MCF 10A (cell line): ENCODE measurements at regions not wholly inside any gene's neighbourhood (a gene's known extent, or its start where the extent isn't known, plus 50 kb on each side); places are given as distances from the start of the nearest gene placed in this dataset.

ENCODE experiments used
- BruUV-seq: library from RNA; stranded (reverse); fragments of 400-500 nt; replicated peaks from 2 replicates; lab custom pipeline; 2021; lab: Mats Ljungman, UMichigan
- CTCF ChIA-PET: fragments of 300-600 bp; sonication (Branson Sonifier 250); formaldehyde crosslinking; extraction: SDS; loops from one replicate; lab custom pipeline; 2021; ENCODE audit warnings: antibody characterized with exemption, inconsistent platforms; lab: Yijun Ruan, JAX
- POLR2A ChIA-PET: fragments of 300-600, 350-650 bp; sonication (Branson Sonifier 250); formaldehyde crosslinking; extraction: SDS; loops from one replicate; lab custom pipeline; 2020; ENCODE audit warnings: antibody characterized with exemption, inconsistent platforms; lab: Yijun Ruan, JAX
- DNase-seq: peaks from one replicate; pipeline ENCODE4 v3.0.0-alpha.2; 2018; ENCODE audit not compliant: unreplicated experiment
- H3K27ac Mint-ChIP-seq: one replicate; pipeline ENCODE4 v1.8.0; 2022; ENCODE audit warnings: mild to moderate bottlenecking, low read depth, mixed read lengths; ENCODE audit not compliant: unreplicated experiment
- H3K27me3 Mint-ChIP-seq: one replicate; pipeline ENCODE4 v1.8.0; 2022; ENCODE audit warnings: mixed read lengths; ENCODE audit not compliant: insufficient read depth, unreplicated experiment
- H3K36me3 Mint-ChIP-seq: one replicate; pipeline ENCODE4 v1.8.0; 2022; ENCODE audit warnings: mild to moderate bottlenecking, moderate library complexity, mixed read lengths; ENCODE audit not compliant: insufficient read depth, unreplicated experiment
- H3K4me1 Mint-ChIP-seq: one replicate; pipeline ENCODE4 v1.8.0; 2022; ENCODE audit warnings: mixed read lengths; ENCODE audit not compliant: insufficient read depth, unreplicated experiment
- H3K4me3 Mint-ChIP-seq: one replicate; pipeline ENCODE4 v1.8.0; 2022; ENCODE audit warnings: mild to moderate bottlenecking, moderate library complexity, mixed read lengths; ENCODE audit not compliant: unreplicated experiment
- H3K9me3 Mint-ChIP-seq: one replicate; pipeline ENCODE4 v1.8.0; 2022; ENCODE audit warnings: mixed read lengths; ENCODE audit not compliant: unreplicated experiment
- CTCF ChIP-seq: fragments of 200-600 bp; IDR thresholded peaks from one replicate; pipeline ENCODE4 v1.8.0; 2022; ENCODE audit warnings: antibody characterized with exemption, mild to moderate bottlenecking; ENCODE audit not compliant: unreplicated experiment
- intact Hi-C: fragments of 100-400 bp; cut with micrococcal nuclease; formaldehyde crosslinking; loops from 2 replicates; pipeline ENCODE4 v1.14.1; 2022

GRCh38 chr2:120469426-120469825, 123.5 kb downstream of the INHBB start:
- ChIA-PET CTCF (interaction anchor here (0.7 to 1.0 kb wide), 2 partner anchors 33 to 127 kb away, joined by 3 to 4 read pairs; no protein-coding TSS in a partner anchor), POLR2A (no interaction called here)
- Mint-ChIP-seq H3K36me3 (no peaks in the 10 kb centered on the region), H3K4me1 (peaks cover 45% of the 10 kb centered on the region), H3K4me3 (no peak overlapping the region), H3K27ac (peak overlapping the region; percentile 92), H3K27me3 (no peaks in the 10 kb centered on the region), H3K9me3 (no peaks in the 10 kb centered on the region)
- intact Hi-C loops, result no loop called here
- no TSS peak for BruUV-seq
- no peak for DNase-seq
- no peak for TF ChIP-seq CTCF

GRCh38 chr2:120470041-120470965, 124.4 kb downstream of the INHBB start:
- intact Hi-C loops, result loop anchor here (1.0 to 2.0 kb wide), 2 partner anchors 54 to 83 kb away; no protein-coding TSS in a partner anchor
- no TSS peak for BruUV-seq
- H3K27me3 Mint-ChIP-seq, result no peaks in the 10 kb centered on the region
- DNase-seq, result peak; percentile 94
- no peaks in the 10 kb centered on the region for H3K36me3 Mint-ChIP-seq
- CTCF ChIA-PET, result interaction anchor here (1.0 kb wide), 1 partner anchor 34 kb away, joined by 3 read pairs; no protein-coding TSS in a partner anchor
- POLR2A ChIA-PET, result interaction anchor here (0.6 to 1.2 kb wide), 4 partner anchors 9 to 115 kb away, joined by 3 read pairs; no protein-coding TSS in a partner anchor
- no peak for TF ChIP-seq CTCF
- H3K4me3 Mint-ChIP-seq, result no peak overlapping the region
- peak overlapping the region; percentile 92 for H3K27ac Mint-ChIP-seq
- peaks cover 46% of the 10 kb centered on the region for H3K4me1 Mint-ChIP-seq
- no peaks in the 10 kb centered on the region for H3K9me3 Mint-ChIP-seq

- no peak for TF ChIP-seq CTCF
- no TSS peak for BruUV-seq
- Mint-ChIP-seq H3K9me3 (no peaks in the 10 kb centered on the region), H3K36me3 (no peaks in the 10 kb centered on the region), H3K4me1 (peaks cover 53% of the 10 kb centered on the region), H3K27ac (peak overlapping the region; percentile 92), H3K27me3 (no peaks in the 10 kb centered on the region), H3K4me3 (no peak overlapping the region)
- DNase-seq, result no peak
- CTCF ChIA-PET, result no interaction called here
- intact Hi-C loops, result loop anchor here (2.0 kb wide), 1 partner anchor 54 kb away; no protein-coding TSS in a partner anchor
- POLR2A ChIA-PET, result interaction anchor here (1.1 to 1.2 kb wide), 2 partner anchors 14 to 82 kb away, joined by 3 read pairs; no protein-coding TSS in a partner anchor
These were observed 125.2 kb downstream of the INHBB start for GRCh38 chr2:120471166-120471565.

GRCh38 chr2:120472031-120472430, 126.1 kb downstream of the INHBB start:
- H3K27me3 Mint-ChIP-seq, result no peaks in the 10 kb centered on the region
- H3K27ac Mint-ChIP-seq, result no peak overlapping the region
- peaks cover 53% of the 10 kb centered on the region for H3K4me1 Mint-ChIP-seq
- intact Hi-C loops, result loop anchor here (2.0 kb wide), 1 partner anchor 219 kb away; the partner anchor contains the start of gene RALB
- no peak for TF ChIP-seq CTCF
- no peak for DNase-seq
- ChIA-PET CTCF (interaction anchor here (1.8 kb wide), 1 partner anchor 209 kb away, joined by 9 read pairs; no protein-coding TSS in a partner anchor), POLR2A (interaction anchor here (0.7 to 1.9 kb wide), 2 partner anchors 132 to 519 kb away, joined by 3 to 7 read pairs; no protein-coding TSS in a partner anchor)
- BruUV-seq, result no TSS peak
- no peaks in the 10 kb centered on the region for H3K9me3 Mint-ChIP-seq
- no peaks in the 10 kb centered on the region for H3K36me3 Mint-ChIP-seq
- no peak overlapping the region for H3K4me3 Mint-ChIP-seq
